Activated CD4-positive, alpha-beta memory T cell treated with anti-CD3 and anti-CD28 coated beads, Interleukin-2, amount 10 ng/mL, durations not matched to agents 7 days and 5 days (primary cell): ENCODE measurements at regions not wholly inside any gene's neighbourhood (a gene's known extent, or its start where the extent isn't known, plus 50 kb on each side); places are given as distances from the start of the nearest gene placed in this dataset.

Experiments
- CTCF ChIA-PET: fragments of 350-600 bp; sonication (Branson Sonifier 250); formaldehyde crosslinking; loops from one replicate; lab custom pipeline; 2021; ENCODE audit warnings: antibody characterized with exemption, inconsistent platforms; lab: Charles Lee
- POLR2A ChIA-PET: fragments of 350-600 bp; sonication (Branson Sonifier 250); formaldehyde crosslinking; loops from one replicate; lab custom pipeline; 2021; ENCODE audit warnings: antibody characterized with exemption; lab: Charles Lee
- DNase-seq: peaks from one replicate; pipeline ENCODE4 v3.0.0-alpha.2; 2020
- H3K27ac Mint-ChIP-seq: one replicate; pipeline ENCODE4 v1.8.0; 2021; ENCODE audit warnings: mild to moderate bottlenecking, mixed read lengths
- H3K27me3 Mint-ChIP-seq: one replicate; pipeline ENCODE4 v1.8.0; 2021; ENCODE audit warnings: mixed read lengths
- H3K36me3 Mint-ChIP-seq: one replicate; pipeline ENCODE4 v1.8.0; 2021; ENCODE audit warnings: low read depth, mixed read lengths
- H3K4me1 Mint-ChIP-seq: one replicate; pipeline ENCODE4 v1.8.0; 2021; ENCODE audit warnings: mixed read lengths
- H3K4me3 Mint-ChIP-seq: one replicate; pipeline ENCODE4 v1.8.0; 2021; ENCODE audit warnings: mild to moderate bottlenecking, mixed read lengths
- H3K9me3 Mint-ChIP-seq: one replicate; pipeline ENCODE4 v1.8.0; 2021; ENCODE audit warnings: mixed read lengths

DNA sequence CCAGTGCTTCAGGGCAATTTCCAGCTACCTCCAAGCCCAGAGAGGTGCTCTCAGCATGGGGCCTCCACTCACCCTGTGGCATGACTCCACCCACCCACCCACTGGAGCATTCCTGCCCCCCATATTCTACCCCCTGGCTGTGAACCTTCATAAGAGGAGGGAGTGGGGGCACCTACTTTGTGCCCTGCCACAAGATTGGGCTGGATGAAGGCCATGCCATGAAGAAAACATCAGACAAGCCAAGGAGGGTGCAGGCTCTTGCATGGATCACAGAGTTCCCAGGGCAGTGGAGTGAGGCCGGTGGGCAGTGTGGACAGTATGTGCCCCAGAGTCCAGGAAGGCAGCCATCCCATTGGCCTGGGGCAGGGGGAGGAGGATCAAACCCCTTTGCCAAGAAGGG, 97.8 kb downstream of the UQCRFS1 start:
- ChIA-PET CTCF (no interaction called here), POLR2A (no interaction called here)
- Mint-ChIP-seq H3K36me3 (no peaks in the 10 kb centered on the region), H3K27ac (no peak overlapping the region), H3K27me3 (no peaks in the 10 kb centered on the region), H3K9me3 (no peaks in the 10 kb centered on the region), H3K4me3 (no peak overlapping the region), H3K4me1 (no peaks in the 10 kb centered on the region)
- DNase-seq, result no peak

DNA sequence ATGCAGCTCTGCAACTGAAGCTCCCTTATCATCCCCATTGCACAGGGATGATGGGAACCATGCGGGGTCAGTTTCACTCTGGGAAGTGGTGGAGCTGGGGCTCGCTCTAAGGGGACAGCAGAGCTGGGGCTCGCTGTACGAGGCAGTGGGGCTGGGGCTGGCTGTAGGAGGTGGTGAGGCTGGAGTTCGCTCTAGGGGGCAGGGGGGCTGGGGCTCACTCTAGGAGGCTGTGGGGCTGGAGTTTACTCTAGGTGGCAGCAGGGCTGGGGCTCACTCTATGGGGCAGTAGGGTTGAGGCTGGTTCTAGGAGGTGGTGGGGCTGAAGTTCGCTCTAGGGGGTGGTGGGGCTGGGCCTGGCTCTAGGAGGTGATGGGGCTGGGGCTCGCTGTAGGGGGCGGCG, 99.1 kb downstream of the UQCRFS1 start:
- no peak for DNase-seq
- no peak overlapping the region for H3K4me3 Mint-ChIP-seq
- POLR2A ChIA-PET, result no interaction called here
- no peak overlapping the region for H3K27ac Mint-ChIP-seq
- H3K4me1 Mint-ChIP-seq, result no peaks in the 10 kb centered on the region
- CTCF ChIA-PET, result no interaction called here
- no peaks in the 10 kb centered on the region for H3K36me3 Mint-ChIP-seq
- H3K27me3 Mint-ChIP-seq, result no peaks in the 10 kb centered on the region
- H3K9me3 Mint-ChIP-seq, result no peaks in the 10 kb centered on the region

DNA sequence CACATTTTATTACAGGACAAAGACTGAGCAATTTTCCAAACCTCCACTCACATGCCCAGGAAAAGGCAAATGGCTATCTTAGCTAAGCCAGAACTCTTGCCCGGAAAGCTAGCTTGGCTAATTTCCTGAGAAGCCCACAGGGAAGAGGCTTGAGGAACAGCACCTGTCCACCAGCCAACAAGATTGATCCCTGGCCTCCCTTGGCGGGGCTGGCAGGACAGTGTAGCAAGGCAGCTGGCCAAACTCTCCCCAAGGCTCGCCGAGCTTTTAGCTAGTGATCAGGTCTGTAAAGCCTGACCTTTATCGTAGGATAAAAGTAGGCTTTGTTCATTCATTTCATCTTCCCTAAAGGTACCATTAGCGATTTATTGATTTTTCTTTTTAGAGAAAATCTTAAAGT, 101.4 kb downstream of the UQCRFS1 start:
- ChIA-PET POLR2A (no interaction called here), CTCF (no interaction called here)
- no peaks in the 10 kb centered on the region for H3K36me3 Mint-ChIP-seq
- no peak overlapping the region for H3K27ac Mint-ChIP-seq
- H3K27me3 Mint-ChIP-seq, result no peaks in the 10 kb centered on the region
- DNase-seq, result no peak
- H3K9me3 Mint-ChIP-seq, result peaks cover 2% of the 10 kb centered on the region
- no peaks in the 10 kb centered on the region for H3K4me1 Mint-ChIP-seq
- no peak overlapping the region for H3K4me3 Mint-ChIP-seq

DNA sequence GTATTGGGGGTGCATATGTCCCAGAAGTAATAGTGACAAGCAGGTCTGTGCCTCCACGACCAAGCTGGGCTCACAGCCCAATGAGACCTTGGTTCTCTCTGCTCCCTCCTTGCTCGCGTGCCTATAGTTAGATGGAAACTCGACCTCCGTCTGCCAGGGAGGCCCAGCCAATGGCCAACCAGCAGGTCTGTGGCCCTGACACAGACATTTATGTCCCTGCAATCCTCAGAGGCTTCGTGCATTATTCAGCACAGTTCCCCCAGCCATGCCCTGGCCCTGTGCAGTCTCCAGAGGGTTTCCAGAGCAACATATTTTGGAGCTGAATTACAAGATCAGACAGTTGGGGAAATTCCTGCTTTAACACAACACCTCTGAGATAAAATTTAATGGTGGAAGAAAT, 105.1 kb downstream of the UQCRFS1 start:
- ChIA-PET CTCF (no interaction called here), POLR2A (no interaction called here)
- no peak overlapping the region for H3K4me3 Mint-ChIP-seq

DNA sequence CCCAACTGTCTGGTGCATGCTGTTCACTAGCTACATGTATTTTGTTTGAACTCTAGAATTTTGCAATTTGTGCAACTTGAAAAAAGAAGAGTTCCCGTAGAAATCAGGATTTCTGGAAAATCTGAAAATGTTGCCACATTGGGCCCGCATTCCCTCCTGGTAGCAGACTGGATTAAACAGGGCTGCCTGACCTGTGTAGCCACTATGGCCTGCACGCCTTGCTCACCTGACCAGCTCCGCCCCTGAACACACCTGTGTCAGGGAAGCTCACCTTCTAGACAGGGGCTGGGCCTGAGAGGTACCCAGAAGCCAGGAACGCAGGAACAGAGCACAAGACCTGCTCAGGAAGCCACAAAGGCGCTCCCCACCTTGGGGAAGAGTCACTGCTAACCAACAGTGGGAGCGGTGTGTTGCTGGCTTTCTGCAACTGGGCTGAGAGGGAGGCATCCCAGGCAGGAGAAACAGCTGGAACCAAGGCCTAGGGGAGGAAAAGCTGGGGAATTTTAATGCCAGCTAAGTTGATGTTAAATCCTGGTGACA, 106.5 kb downstream of the UQCRFS1 start:
- Mint-ChIP-seq H3K9me3 (peaks cover 13% of the 10 kb centered on the region), H3K36me3 (no peaks in the 10 kb centered on the region), H3K4me3 (no peak overlapping the region), H3K27ac (no peak overlapping the region), H3K4me1 (no peaks in the 10 kb centered on the region), H3K27me3 (no peaks in the 10 kb centered on the region)
- ChIA-PET POLR2A (no interaction called here), CTCF (no interaction called here)
- no peak for DNase-seq

More for the DNA sequence above, 105.1 kb downstream of the UQCRFS1 start:
- DNase-seq, result no peak
- Mint-ChIP-seq H3K9me3 (peaks cover 13% of the 10 kb centered on the region), H3K27ac (no peak overlapping the region), H3K4me1 (no peaks in the 10 kb centered on the region), H3K27me3 (no peaks in the 10 kb centered on the region), H3K36me3 (no peaks in the 10 kb centered on the region)

DNA sequence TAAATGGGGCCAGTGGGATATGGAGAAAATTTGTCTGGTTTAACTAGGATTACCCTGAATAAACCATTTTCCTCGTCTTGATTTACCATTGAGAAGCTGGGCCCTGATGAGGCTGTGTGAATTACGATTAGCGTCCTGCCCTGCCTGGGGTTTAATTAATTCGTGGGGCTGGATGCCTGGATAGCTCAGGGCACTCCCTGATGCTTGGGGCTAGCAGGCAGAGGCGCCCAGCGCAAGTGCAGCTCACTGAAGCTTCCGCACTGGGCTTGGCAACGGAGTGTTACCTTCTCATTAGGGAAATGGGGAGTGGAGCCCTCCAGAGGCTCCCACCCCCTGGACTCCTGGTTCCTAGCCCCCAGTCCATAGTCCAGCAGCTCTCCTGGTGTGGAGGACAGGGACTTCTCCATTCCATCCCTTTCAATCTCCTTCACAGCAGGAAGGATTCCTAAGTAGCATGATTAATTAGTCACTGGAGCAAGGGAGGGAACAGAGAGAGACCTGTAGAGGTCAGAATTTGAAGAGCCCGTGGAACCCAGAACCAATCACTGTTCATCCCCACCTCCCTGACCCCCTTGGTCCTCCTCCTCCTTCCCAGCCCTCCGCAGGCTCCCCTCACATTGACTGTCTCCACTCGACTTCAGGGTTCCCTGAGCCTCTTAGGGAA, 107.2 kb downstream of the UQCRFS1 start:
- no peak overlapping the region for H3K4me3 Mint-ChIP-seq
- H3K27me3 Mint-ChIP-seq, result no peaks in the 10 kb centered on the region

DNA sequence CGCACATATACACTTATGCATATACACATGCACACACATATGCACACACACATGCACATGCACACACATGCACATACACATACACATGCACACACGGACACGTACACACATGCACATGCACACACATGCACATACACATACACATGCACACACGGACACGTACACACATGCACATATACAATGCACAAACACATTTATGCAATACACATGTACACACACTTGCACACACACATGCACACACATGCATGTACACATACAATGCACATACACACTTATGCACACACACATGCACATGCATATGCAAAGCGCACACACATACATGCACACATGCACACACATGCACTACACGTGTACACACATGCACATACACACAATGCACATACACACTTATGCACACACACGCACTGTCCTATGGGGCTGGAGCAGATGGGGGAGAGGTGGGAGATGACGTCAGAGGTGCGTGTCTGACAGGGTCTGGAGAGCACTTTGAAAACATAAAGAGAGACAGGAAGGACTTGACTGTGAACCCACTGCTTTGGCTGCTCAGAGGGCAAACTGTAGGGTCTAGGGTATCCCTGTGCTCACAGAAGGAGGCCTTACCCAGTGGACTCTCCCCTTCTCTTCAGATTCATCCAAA, 108.2 kb downstream of the UQCRFS1 start:
- H3K4me1 Mint-ChIP-seq, result no peaks in the 10 kb centered on the region
- ChIA-PET POLR2A (no interaction called here), CTCF (no interaction called here)

More for the DNA sequence above, 107.2 kb downstream of the UQCRFS1 start:
- CTCF ChIA-PET, result no interaction called here
- Mint-ChIP-seq H3K27ac (no peak overlapping the region), H3K36me3 (no peaks in the 10 kb centered on the region), H3K4me1 (no peaks in the 10 kb centered on the region), H3K9me3 (peaks cover 13% of the 10 kb centered on the region)
- POLR2A ChIA-PET, result no interaction called here
- no peak for DNase-seq

DNA sequence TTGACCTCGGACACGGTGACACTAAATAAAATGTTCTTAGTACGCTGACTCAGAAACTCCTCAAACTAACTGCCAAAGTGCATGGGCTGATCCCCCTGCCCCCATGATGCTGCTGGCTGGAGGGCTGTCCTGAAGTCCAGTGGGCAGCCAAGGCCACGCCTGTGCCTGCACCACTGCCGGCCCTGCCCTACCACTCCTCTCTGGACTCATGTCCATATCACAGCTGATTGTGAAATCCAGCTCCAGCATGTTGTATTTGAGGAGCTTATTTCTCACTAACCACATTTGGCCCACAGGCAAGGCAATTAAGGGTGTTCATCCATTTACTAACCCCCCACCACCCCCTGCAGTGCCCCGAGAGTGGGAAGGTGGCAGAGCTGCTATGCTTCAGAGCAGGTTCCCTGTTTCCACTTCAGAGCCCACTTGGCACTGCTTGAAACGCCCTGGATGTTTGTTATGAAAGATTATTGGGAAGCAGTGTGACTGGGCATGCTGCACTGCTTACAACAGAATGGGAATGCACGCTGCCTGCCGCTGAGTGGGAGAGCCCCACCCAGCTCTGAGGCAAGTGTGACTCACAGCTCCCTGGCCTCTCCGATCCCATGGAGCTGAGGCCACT, 114.0 kb downstream of the UQCRFS1 start:
- H3K27ac Mint-ChIP-seq, result no peak overlapping the region
- no peak for DNase-seq
- ChIA-PET CTCF (no interaction called here), POLR2A (no interaction called here)
- H3K4me3 Mint-ChIP-seq, result no peak overlapping the region
- H3K36me3 Mint-ChIP-seq, result no peaks in the 10 kb centered on the region
- H3K27me3 Mint-ChIP-seq, result no peaks in the 10 kb centered on the region
- no peaks in the 10 kb centered on the region for H3K4me1 Mint-ChIP-seq
- H3K9me3 Mint-ChIP-seq, result peaks cover 3% of the 10 kb centered on the region

More for the DNA sequence above, 108.2 kb downstream of the UQCRFS1 start:
- Mint-ChIP-seq H3K27ac (no peak overlapping the region), H3K4me3 (no peak overlapping the region), H3K36me3 (no peaks in the 10 kb centered on the region), H3K9me3 (peaks cover 13% of the 10 kb centered on the region), H3K27me3 (no peaks in the 10 kb centered on the region)
- DNase-seq, result no peak

DNA sequence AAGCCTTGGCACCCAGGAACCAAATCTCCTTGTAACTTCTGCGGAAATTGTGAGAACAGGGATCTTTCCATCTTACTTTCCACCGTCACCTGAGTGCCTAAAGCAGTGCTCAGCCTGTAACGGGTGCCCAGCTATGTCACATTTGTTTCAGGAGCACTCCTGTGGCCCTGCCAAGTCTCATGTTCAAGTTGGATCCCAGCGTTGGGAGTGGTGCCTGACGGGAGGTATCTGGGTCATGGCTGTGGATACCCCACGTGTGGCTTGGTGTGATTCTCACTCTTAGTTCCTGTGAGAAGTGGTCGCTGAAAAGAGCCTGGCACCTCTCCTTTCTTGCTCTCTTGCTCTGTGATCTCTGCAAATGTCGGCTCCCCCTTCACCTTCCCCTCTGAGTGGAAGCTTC, 114.9 kb downstream of the UQCRFS1 start:
- ChIA-PET CTCF (no interaction called here), POLR2A (no interaction called here)
- no peak overlapping the region for H3K27ac Mint-ChIP-seq
- no peaks in the 10 kb centered on the region for H3K9me3 Mint-ChIP-seq
- DNase-seq, result no peak
- no peak overlapping the region for H3K4me3 Mint-ChIP-seq
- H3K4me1 Mint-ChIP-seq, result no peaks in the 10 kb centered on the region
- no peaks in the 10 kb centered on the region for H3K36me3 Mint-ChIP-seq
- no peaks in the 10 kb centered on the region for H3K27me3 Mint-ChIP-seq

DNA sequence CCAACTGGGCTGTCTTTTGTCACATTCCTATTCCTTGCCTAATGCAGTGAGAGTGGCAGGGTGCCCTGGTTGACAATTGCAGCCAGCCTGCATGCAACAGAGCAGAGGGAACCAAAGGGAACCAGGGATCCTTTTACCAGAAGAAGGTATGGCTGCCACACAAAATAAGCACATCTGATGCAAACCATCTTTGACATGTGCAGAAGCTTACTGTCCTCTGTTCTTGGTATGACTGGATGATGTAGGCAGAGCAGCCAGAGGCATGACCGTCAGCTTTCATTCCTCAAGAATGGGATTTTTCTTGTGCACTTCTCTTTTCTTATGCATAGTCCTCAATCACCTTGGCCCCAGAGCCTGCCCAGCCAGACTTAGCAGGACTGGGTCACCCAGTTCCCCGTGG, 116.1 kb downstream of the UQCRFS1 start:
- H3K4me3 Mint-ChIP-seq, result no peak overlapping the region
- POLR2A ChIA-PET, result no interaction called here
- H3K27me3 Mint-ChIP-seq, result no peaks in the 10 kb centered on the region

DNA sequence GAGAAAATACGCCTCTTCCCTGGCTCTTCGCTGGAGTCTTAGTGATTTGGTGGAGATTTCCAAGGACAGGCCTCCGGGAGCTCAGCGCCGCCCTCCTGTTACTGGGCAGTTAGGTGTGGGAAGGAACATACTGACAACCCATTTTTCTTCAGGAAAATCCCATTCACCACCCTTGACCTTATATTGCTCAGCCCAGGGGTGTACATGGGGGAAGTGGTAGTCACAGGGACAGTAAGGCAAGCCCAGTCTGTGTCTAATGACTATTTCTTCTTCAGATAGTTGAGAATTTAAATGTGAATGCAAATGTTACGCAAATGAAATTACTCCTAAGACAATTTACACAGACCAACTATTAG, 119.4 kb downstream of the UQCRFS1 start:
- Mint-ChIP-seq H3K4me3 (no peak overlapping the region), H3K27ac (no peak overlapping the region), H3K36me3 (no peaks in the 10 kb centered on the region), H3K4me1 (no peaks in the 10 kb centered on the region), H3K27me3 (no peaks in the 10 kb centered on the region), H3K9me3 (no peaks in the 10 kb centered on the region)
- DNase-seq, result no peak
- POLR2A ChIA-PET, result no interaction called here
- CTCF ChIA-PET, result no interaction called here

More for the DNA sequence above, 116.1 kb downstream of the UQCRFS1 start:
- no peaks in the 10 kb centered on the region for H3K36me3 Mint-ChIP-seq
- CTCF ChIA-PET, result no interaction called here
- no peak for DNase-seq
- no peaks in the 10 kb centered on the region for H3K4me1 Mint-ChIP-seq
- H3K27ac Mint-ChIP-seq, result no peak overlapping the region
- H3K9me3 Mint-ChIP-seq, result no peaks in the 10 kb centered on the region

DNA sequence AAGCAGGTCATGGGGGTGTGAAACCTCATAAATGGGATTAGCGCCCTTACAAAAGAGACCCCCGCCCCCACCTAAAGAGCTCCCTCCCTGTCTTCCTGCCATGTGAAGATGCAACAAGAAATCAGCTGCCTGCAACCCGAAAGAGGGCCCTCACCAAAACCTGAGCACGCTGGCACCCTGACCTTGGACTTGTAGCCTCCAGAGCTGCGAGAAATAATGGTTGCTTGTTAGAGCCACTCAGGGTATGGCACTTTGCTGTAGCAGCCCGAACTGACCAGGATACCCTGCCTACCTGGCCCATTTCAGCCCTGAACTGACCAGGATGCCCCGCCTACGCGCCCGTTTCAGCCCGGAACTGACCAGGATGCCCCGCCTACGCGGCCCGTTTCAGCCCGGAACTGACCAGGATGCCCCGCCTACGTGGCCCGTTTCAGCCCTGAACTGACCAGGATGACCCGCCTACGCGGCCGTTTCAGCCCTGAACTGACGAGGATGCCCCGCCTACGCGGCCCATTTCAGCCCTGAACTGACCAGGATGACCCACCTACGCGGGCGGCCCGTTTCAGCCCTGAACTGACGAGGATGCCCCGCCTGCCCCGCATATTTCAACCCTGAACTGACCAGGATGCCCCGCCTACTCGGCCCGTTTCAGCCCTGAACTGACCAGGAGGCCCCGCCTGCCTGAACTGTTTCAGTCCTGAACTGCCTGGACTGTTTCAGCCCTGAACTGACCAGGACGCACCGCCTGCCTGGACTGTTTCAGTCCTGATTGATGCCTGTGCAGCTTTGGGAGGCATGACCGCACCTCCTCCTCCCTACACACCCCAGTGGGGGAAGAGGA, 120.0 kb downstream of the UQCRFS1 start:
- POLR2A ChIA-PET, result no interaction called here
- Mint-ChIP-seq H3K27ac (no peak overlapping the region), H3K9me3 (no peaks in the 10 kb centered on the region), H3K36me3 (no peaks in the 10 kb centered on the region), H3K27me3 (no peaks in the 10 kb centered on the region), H3K4me3 (no peak overlapping the region), H3K4me1 (no peaks in the 10 kb centered on the region)
- CTCF ChIA-PET, result no interaction called here
- DNase-seq, result no peak
